ENCODE measurements at regions not wholly inside any gene's neighbourhood (a gene's known extent, or its start where the extent isn't known, plus 50 kb on each side); places are given as distances from the start of the nearest gene placed in this dataset.

- H4K20me1 ChIP-seq (replicated peaks; ENCODE audit: insufficient read depth): no peaks in the 10 kb centered on the region
- no peak overlapping the region for H3K4me3 ChIP-seq
- Mint-ChIP-seq H3K4me3 (no peak overlapping the region), H3K9me3 (peaks cover 34% of the 10 kb centered on the region), H3K4me1 (peaks cover 6% of the 10 kb centered on the region; the same call in 2 of the 3 replicates), H3K27ac (no peak overlapping the region), H3K27me3 (ENCODE audit: insufficient read depth, low read depth, poor library complexity) (no peaks in the 10 kb centered on the region), H3K36me3 (ENCODE audit: low read depth) (peaks cover 33% of the 10 kb centered on the region)
- no peaks in the 10 kb centered on the region for H3K9me2 ChIP-seq (ENCODE audit: insufficient read depth)
- TF ChIP-seq ZNF462 (CRISPR knock-in tag; IDR thresholded peaks at IDR 0.05): no peak
- TF ChIP-seq NANOG (IDR thresholded peaks at IDR 0.05; ENCODE audit: borderline replicate concordance): no peak
- no peak for TF ChIP-seq ZNF114 (CRISPR knock-in tag; IDR thresholded peaks at IDR 0.05)
- TF ChIP-seq CREB1 (CRISPR knock-in tag; IDR thresholded peaks at IDR 0.05; ENCODE audit: low read depth): no peak
- no peak for TF ChIP-seq ZNF331 (CRISPR knock-in tag; IDR thresholded peaks at IDR 0.05; ENCODE audit: low read depth)
- TF ChIP-seq EZH2 (IDR thresholded peaks at IDR 0.05; ENCODE audit: low read depth, unreplicated experiment): no peak
- TF ChIP-seq REST (IDR thresholded peaks at IDR 0.05; ENCODE audit: unreplicated experiment): no peak
- no peak for TF ChIP-seq POLR2AphosphoS5 (IDR thresholded peaks at IDR 0.05; ENCODE audit: low read depth)
- no peak for TF ChIP-seq STAT1 (IDR thresholded peaks at IDR 0.05; ENCODE audit: unreplicated experiment)
- TF ChIP-seq, protein P1, sequence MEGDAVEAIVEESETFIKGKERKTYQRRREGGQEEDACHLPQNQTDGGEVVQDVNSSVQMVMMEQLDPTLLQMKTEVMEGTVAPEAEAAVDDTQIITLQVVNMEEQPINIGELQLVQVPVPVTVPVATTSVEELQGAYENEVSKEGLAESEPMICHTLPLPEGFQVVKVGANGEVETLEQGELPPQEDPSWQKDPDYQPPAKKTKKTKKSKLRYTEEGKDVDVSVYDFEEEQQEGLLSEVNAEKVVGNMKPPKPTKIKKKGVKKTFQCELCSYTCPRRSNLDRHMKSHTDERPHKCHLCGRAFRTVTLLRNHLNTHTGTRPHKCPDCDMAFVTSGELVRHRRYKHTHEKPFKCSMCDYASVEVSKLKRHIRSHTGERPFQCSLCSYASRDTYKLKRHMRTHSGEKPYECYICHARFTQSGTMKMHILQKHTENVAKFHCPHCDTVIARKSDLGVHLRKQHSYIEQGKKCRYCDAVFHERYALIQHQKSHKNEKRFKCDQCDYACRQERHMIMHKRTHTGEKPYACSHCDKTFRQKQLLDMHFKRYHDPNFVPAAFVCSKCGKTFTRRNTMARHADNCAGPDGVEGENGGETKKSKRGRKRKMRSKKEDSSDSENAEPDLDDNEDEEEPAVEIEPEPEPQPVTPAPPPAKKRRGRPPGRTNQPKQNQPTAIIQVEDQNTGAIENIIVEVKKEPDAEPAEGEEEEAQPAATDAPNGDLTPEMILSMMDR (conservative IDR thresholded peaks at IDR 0.05; ENCODE audit: low read depth in 2 of 2): no peak
- TF ChIP-seq, protein P2, sequence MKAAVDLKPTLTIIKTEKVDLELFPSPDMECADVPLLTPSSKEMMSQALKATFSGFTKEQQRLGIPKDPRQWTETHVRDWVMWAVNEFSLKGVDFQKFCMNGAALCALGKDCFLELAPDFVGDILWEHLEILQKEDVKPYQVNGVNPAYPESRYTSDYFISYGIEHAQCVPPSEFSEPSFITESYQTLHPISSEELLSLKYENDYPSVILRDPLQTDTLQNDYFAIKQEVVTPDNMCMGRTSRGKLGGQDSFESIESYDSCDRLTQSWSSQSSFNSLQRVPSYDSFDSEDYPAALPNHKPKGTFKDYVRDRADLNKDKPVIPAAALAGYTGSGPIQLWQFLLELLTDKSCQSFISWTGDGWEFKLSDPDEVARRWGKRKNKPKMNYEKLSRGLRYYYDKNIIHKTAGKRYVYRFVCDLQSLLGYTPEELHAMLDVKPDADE (IDR thresholded peaks at IDR 0.05): no peak
- no peak for TF ChIP-seq JUNB (IDR thresholded peaks at IDR 0.05; ENCODE audit: unreplicated experiment)
- TF ChIP-seq EZH2phosphoT487 (IDR thresholded peaks at IDR 0.05; ENCODE audit: unreplicated experiment): no peak
- DNase-seq (ENCODE audit: low spot score) (no peak), ATAC-seq (no peak)
- no peaks in the 10 kb centered on the region for H3K79me2 ChIP-seq (replicated peaks; ENCODE audit: insufficient read depth)
- no peak overlapping the region for H2AFZ ChIP-seq
- H3K4me2 ChIP-seq: no peak overlapping the region
- H3K27ac ChIP-seq (ENCODE audit: low read depth): no peak overlapping the region
- H3K4me1 ChIP-seq (ENCODE audit: insufficient read depth): no peaks in the 10 kb centered on the region
- no peaks in the 10 kb centered on the region for H3K27me3 ChIP-seq (ENCODE audit: insufficient read depth)
- H3K36me3 ChIP-seq (ENCODE audit: insufficient read depth): 0 out of 2 replicates have a peak, but pooled peaks cover 11% of the 10 kb centered on the region
- H3F3A ChIP-seq (replicated peaks; ENCODE audit: low read depth): no peaks in the 10 kb centered on the region
These were observed 255.2 kb downstream of the ARL4A start for GRCh38 chr7:12942609-12943008.

Data from GM23338 (cell line).